ENCODE measurements at regions not wholly inside any gene's neighbourhood (a gene's known extent, or its start where the extent isn't known, plus 50 kb on each side); places are given as distances from the start of the nearest gene placed in this dataset.

- Histone ChIP-seq H3K9me2 (ENCODE audit: insufficient read depth) (no peaks in the 10 kb centered on the region), H3K27ac (ENCODE audit: low read depth) (no peak overlapping the region), H3K27me3 (ENCODE audit: insufficient read depth) (no peaks in the 10 kb centered on the region), H3K4me3 (no peak overlapping the region), H3K79me2 (replicated peaks; ENCODE audit: insufficient read depth) (no peaks in the 10 kb centered on the region), H3F3A (replicated peaks; ENCODE audit: low read depth) (no peaks in the 10 kb centered on the region), H3K36me3 (ENCODE audit: insufficient read depth) (peaks cover 7% of the 10 kb centered on the region), H2AFZ (no peak overlapping the region), H4K20me1 (replicated peaks; ENCODE audit: insufficient read depth) (no peaks in the 10 kb centered on the region), H3K4me1 (ENCODE audit: insufficient read depth) (no peaks in the 10 kb centered on the region), H3K4me2 (no peak overlapping the region)
- TF ChIP-seq POLR2AphosphoS5 (IDR thresholded peaks at IDR 0.05; ENCODE audit: low read depth) (no peak), JUNB (IDR thresholded peaks at IDR 0.05; ENCODE audit: unreplicated experiment) (no peak), EZH2 (IDR thresholded peaks at IDR 0.05; ENCODE audit: low read depth, unreplicated experiment) (no peak), NANOG (IDR thresholded peaks at IDR 0.05; ENCODE audit: borderline replicate concordance) (no peak), EZH2phosphoT487 (IDR thresholded peaks at IDR 0.05; ENCODE audit: unreplicated experiment) (no peak), ZNF331 (CRISPR knock-in tag; IDR thresholded peaks at IDR 0.05; ENCODE audit: low read depth) (no peak), CTCF (conservative IDR thresholded peaks at IDR 0.05; ENCODE audit: low read depth in 2 of 2) (no peak), REST (IDR thresholded peaks at IDR 0.05; ENCODE audit: unreplicated experiment) (no peak), ETS1 (IDR thresholded peaks at IDR 0.05) (no peak), ZNF114 (CRISPR knock-in tag; IDR thresholded peaks at IDR 0.05) (no peak), ZNF462 (CRISPR knock-in tag; IDR thresholded peaks at IDR 0.05) (no peak), CREB1 (CRISPR knock-in tag; IDR thresholded peaks at IDR 0.05; ENCODE audit: low read depth) (no peak), STAT1 (IDR thresholded peaks at IDR 0.05; ENCODE audit: unreplicated experiment) (no peak)
- H3K4me3 Mint-ChIP-seq, result no peak overlapping the region
- DNase-seq (ENCODE audit: low spot score) (no peak), ATAC-seq (no peak)
- H3K27ac Mint-ChIP-seq, result no peak overlapping the region
- H3K36me3 Mint-ChIP-seq (ENCODE audit: low read depth), result no peaks in the 10 kb centered on the region
- H3K4me1 Mint-ChIP-seq, result no peaks in the 10 kb centered on the region
- H3K9me3 Mint-ChIP-seq, result no peaks in the 10 kb centered on the region; the same call in 2 of the 3 replicates
- peaks cover 2% of the 10 kb centered on the region for H3K27me3 Mint-ChIP-seq (ENCODE audit: insufficient read depth, low read depth, poor library complexity)
Observed at GRCh38 chr22:49357661-49358440, 469.8 kb downstream of the BRD1 start.

Data from GM23338 (cell line).